Fibroblast of the aortic adventitia (primary cell): ENCODE measurements at regions not wholly inside any gene's neighbourhood (a gene's known extent, or its start where the extent isn't known, plus 50 kb on each side); places are given as distances from the start of the nearest gene placed in this dataset.

Experiments used
- DNase-seq: peaks from one replicate; pipeline ENCODE4 v3.0.0-alpha.2; 2010; ENCODE audit warnings: low read depth
- H3K4me3 ChIP-seq: 2 replicates; pipeline ENCODE4 v1.5.1; 2011; ENCODE audit warnings: low read depth, mild to moderate bottlenecking, control low read depth, low read length, moderate library complexity
- CTCF ChIP-seq: IDR thresholded peaks from 2 replicates; pipeline ENCODE4 v1.5.1; 2011; ENCODE audit warnings: mild to moderate bottlenecking, low read length, control low read depth, inconsistent platforms; ENCODE audit not compliant: insufficient read depth

DNA sequence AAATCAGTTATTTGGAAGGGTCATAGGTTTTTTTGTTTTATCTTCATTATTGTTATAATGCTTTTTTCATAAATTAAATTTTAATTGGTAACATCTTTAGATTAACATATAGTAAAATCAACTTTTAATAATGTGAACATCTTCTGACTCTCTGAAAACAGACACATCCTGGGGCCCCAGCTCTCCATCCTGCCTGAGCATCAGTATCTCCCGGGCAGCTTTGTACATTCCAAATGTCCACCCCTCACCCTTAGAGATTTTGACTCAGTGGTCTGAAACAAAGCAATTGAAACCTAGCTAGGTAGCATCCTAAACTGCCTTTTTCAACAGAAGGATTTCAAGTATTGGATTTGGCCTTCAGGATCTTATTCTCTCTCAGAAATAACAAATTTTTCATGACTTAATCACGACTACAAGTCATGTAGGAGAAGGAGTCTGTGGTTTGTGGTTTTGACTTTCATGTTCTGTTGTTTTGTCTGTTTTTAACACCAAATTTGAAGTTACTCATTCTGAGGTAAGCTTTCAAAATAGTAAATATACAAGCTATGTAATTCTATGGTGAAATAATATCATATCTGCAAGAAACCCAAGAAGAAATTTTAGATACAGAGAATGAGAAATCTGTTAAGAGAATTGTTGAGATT, 147.3 kb upstream of the UBE2E2 start:
- TF ChIP-seq CTCF, result no peak
- peak; percentile 88 for DNase-seq
- H3K4me3 ChIP-seq, result no peak overlapping the region

DNA sequence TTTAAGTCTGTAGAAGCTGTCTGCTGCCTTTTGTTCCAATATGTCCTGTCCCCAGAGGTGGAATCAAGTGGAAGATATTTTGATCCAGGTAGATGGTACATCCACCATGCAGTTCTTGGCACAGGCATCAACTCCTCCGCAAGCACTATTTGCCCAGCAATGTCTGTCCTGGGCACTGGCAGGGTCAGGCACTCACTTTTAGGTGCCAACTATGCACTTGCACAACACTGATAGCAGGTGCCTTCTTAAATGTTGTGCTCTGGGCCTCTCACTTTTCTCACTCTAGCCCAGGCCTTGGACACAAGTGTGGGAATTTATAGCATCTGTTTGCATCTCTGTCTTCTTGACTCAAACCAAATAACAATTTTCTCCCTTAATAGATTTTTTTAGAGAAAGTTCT, 140.5 kb upstream of the UBE2E2 start:
- TF ChIP-seq CTCF, result no peak
- no peak for DNase-seq
- H3K4me3 ChIP-seq, result no peak overlapping the region

DNA sequence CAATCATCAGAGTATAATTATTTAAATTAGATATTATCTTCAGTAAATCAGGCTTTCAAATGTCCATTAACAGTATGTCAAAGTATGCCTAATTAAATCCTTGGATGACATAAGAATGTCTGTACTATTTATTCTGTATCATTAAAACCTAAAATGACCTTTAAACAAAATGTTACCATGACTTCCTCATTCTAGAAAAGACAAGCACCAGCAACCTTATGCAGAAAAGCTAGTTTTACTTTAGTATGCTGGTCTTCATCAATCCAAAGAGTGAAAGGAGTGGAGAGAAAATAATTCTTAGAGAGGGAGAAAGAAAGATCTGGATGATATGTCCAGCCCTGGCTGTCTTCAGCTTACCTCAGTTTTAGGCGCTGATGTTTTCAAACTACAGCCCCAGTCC, 140.1 kb upstream of the UBE2E2 start:
- H3K4me3 ChIP-seq, result no peak overlapping the region
- no peak for DNase-seq
- TF ChIP-seq CTCF, result no peak

GRCh38 chr3:23067116-23067515, 136.0 kb upstream of the UBE2E2 start:
- no peak for TF ChIP-seq CTCF
- H3K4me3 ChIP-seq, result no peak overlapping the region
- no peak for DNase-seq

GRCh38 chr3:23068016-23068728, 135.0 kb upstream of the UBE2E2 start:
- H3K4me3 ChIP-seq, result no peak overlapping the region
- no peak for TF ChIP-seq CTCF
- DNase-seq, result no peak

- no peak for TF ChIP-seq CTCF
These were observed 131.8 kb upstream of the UBE2E2 start for GRCh38 chr3:23071296-23071695.

More at GRCh38 chr3:23071296-23071695, 131.8 kb upstream of the UBE2E2 start:
- H3K4me3 ChIP-seq, result no peak overlapping the region
- no peak for DNase-seq
